ENCODE measurements at regions not wholly inside any gene's neighbourhood (a gene's known extent, or its start where the extent isn't known, plus 50 kb on each side); places are given as distances from the start of the nearest gene placed in this dataset.
"Not testable (repeated sequence)": the region's sequence is repeated elsewhere in the genome, so short reads cannot be mapped to it uniquely, and the experiment has no call there.

- no peak for DNase-seq
These were observed 568.1 kb upstream of the CRIM1 start for GRCh38 chr2:35787302-35788031.

GRCh38 chr2:35785564-35785963 is 570.0 kb upstream of the CRIM1 start:
- no peak for DNase-seq

- no peak for DNase-seq
These were observed 570.8 kb upstream of the CRIM1 start for GRCh38 chr2:35784777-35785176.

- DNase-seq = no peak
These were observed 571.9 kb upstream of the CRIM1 start for GRCh38 chr2:35783723-35784122.

GRCh38 chr2:35741556-35741955 is 614.0 kb upstream of the CRIM1 start:
- DNase-seq = no peak

- no peak for DNase-seq
These were observed 623.9 kb upstream of the CRIM1 start for GRCh38 chr2:35731674-35732073.

- DNase-seq = no peak
These were observed 640.7 kb upstream of the CRIM1 start for GRCh38 chr2:35714883-35715282.

- no peak for DNase-seq
These were observed 647.1 kb upstream of the CRIM1 start for GRCh38 chr2:35708411-35708923.

- DNase-seq = no peak
These were observed 667.3 kb upstream of the CRIM1 start for GRCh38 chr2:35688309-35688708.

GRCh38 chr2:35651688-35652323 is 703.8 kb upstream of the CRIM1 start:
- no peak for DNase-seq

GRCh38 chr2:35614640-35615039 is 740.9 kb upstream of the CRIM1 start:
- DNase-seq = no peak

- DNase-seq = no peak
These were observed 749.2 kb upstream of the CRIM1 start for GRCh38 chr2:35606394-35606793.

- no peak for DNase-seq
These were observed 757.3 kb upstream of the CRIM1 start for GRCh38 chr2:35598310-35598709.

- no peak for DNase-seq
These were observed 763.7 kb upstream of the CRIM1 start for GRCh38 chr2:35591886-35592285.

- DNase-seq = no peak
These were observed 769.6 kb upstream of the CRIM1 start for GRCh38 chr2:35585972-35586371.

GRCh38 chr2:35582637-35583036 is 772.9 kb upstream of the CRIM1 start:
- DNase-seq = no peak

- no peak for DNase-seq
These were observed 774.6 kb upstream of the CRIM1 start for GRCh38 chr2:35580956-35581355.

- DNase-seq = not testable (repeated sequence)
These were observed 787.0 kb upstream of the CRIM1 start for GRCh38 chr2:35568574-35568973.

GRCh38 chr2:35562488-35562887 is 793.1 kb upstream of the CRIM1 start:
- DNase-seq = no peak

- DNase-seq = no peak
These were observed 807.4 kb upstream of the CRIM1 start for GRCh38 chr2:35548171-35548570.

- no peak for DNase-seq
These were observed 810.3 kb upstream of the CRIM1 start for GRCh38 chr2:35545301-35545700.

GRCh38 chr2:35538796-35539195 is 816.8 kb upstream of the CRIM1 start:
- no peak for DNase-seq

- DNase-seq = no peak
These were observed 824.9 kb upstream of the CRIM1 start for GRCh38 chr2:35530615-35531135.

- DNase-seq = no peak
These were observed 828.8 kb upstream of the CRIM1 start for GRCh38 chr2:35526741-35527140.
